OCI-LY3 (cell line): ENCODE measurements at regions not wholly inside any gene's neighbourhood (a gene's known extent, or its start where the extent isn't known, plus 50 kb on each side); places are given as distances from the start of the nearest gene placed in this dataset.

Source experiments
- EZH2phosphoT487 ChIP-seq: fragments of 200-600 bp; shearing (Covaris generic); IDR thresholded peaks from 2 replicates; pipeline ENCODE4 v1.6.1; 2018; ENCODE audit warnings: antibody characterized with exemption, mixed run types, low read depth
- TF ChIP-seq, protein P1 (sequence below): fragments of 200-600, 300-600 bp; sonication (generic); IDR thresholded peaks from 2 replicates; pipeline ENCODE4 v1.5.1; 2014; ENCODE audit warnings: antibody characterized with exemption, low read length, low read depth

- TF ChIP-seq EZH2phosphoT487: no peak
- TF ChIP-seq, protein P1, sequence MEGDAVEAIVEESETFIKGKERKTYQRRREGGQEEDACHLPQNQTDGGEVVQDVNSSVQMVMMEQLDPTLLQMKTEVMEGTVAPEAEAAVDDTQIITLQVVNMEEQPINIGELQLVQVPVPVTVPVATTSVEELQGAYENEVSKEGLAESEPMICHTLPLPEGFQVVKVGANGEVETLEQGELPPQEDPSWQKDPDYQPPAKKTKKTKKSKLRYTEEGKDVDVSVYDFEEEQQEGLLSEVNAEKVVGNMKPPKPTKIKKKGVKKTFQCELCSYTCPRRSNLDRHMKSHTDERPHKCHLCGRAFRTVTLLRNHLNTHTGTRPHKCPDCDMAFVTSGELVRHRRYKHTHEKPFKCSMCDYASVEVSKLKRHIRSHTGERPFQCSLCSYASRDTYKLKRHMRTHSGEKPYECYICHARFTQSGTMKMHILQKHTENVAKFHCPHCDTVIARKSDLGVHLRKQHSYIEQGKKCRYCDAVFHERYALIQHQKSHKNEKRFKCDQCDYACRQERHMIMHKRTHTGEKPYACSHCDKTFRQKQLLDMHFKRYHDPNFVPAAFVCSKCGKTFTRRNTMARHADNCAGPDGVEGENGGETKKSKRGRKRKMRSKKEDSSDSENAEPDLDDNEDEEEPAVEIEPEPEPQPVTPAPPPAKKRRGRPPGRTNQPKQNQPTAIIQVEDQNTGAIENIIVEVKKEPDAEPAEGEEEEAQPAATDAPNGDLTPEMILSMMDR: no peak
Measured at GRCh38 chr18:79583426-79583825, 96.2 kb upstream of the CTDP1 start.
